Hepatocyte (in vitro differentiated cells): ENCODE measurements at regions not wholly inside any gene's neighbourhood (a gene's known extent, or its start where the extent isn't known, plus 50 kb on each side); places are given as distances from the start of the nearest gene placed in this dataset.

Experiments used
- DNase-seq: peaks from one replicate; pipeline ENCODE4 v3.0.0-alpha.2; 2016; ENCODE audit warnings: low spot score
- H2AFZ ChIP-seq: fragments of 200-600 bp; sonication (generic); 2 replicates; pipeline ENCODE4 v1.6.0; 2016; ENCODE audit warnings: antibody characterized with exemption, mild to moderate bottlenecking
- H3K27ac ChIP-seq: fragments of 200-600 bp; sonication (generic); 2 replicates; pipeline ENCODE4 v1.5.1; 2016; ENCODE audit warnings: mild to moderate bottlenecking
- H3K27me3 ChIP-seq: fragments of 200-600 bp; sonication (generic); 2 replicates; pipeline ENCODE4 v1.6.1; 2016
- H3K36me3 ChIP-seq: fragments of 200-600 bp; sonication (generic); replicated peaks from 2 replicates; pipeline ENCODE4 v1.5.1; 2016; ENCODE audit warnings: low read depth; ENCODE audit not compliant: insufficient read depth
- H3K4me1 ChIP-seq: fragments of 200-600 bp; sonication (generic); 2 replicates; pipeline ENCODE4 v1.5.1; 2016; ENCODE audit warnings: mild to moderate bottlenecking, moderate library complexity; ENCODE audit not compliant: insufficient read depth
- H3K4me2 ChIP-seq: fragments of 200-600 bp; sonication (generic); 2 replicates; pipeline ENCODE4 v1.6.0; 2016
- H3K4me3 ChIP-seq: fragments of 200-600 bp; sonication (generic); 2 replicates; pipeline ENCODE4 v1.5.1; 2016; ENCODE audit warnings: mild to moderate bottlenecking
- H3K79me2 ChIP-seq: fragments of 200-600 bp; sonication (generic); 2 replicates; pipeline ENCODE4 v1.6.0; 2017; ENCODE audit warnings: mild to moderate bottlenecking
- H3K9me2 ChIP-seq: fragments of 200-600 bp; sonication (generic); replicated peaks from 2 replicates; pipeline ENCODE4 v1.6.0; 2017; ENCODE audit warnings: mild to moderate bottlenecking; ENCODE audit not compliant: insufficient read depth
- H3K9me3 ChIP-seq: fragments of 200-600 bp; sonication (generic); 2 replicates; pipeline ENCODE4 v1.5.1; 2016; ENCODE audit warnings: low read depth, mild to moderate bottlenecking
- H4K20me1 ChIP-seq: fragments of 200-600 bp; sonication (generic); 2 replicates; pipeline ENCODE4 v1.6.0; 2016; ENCODE audit warnings: mild to moderate bottlenecking; ENCODE audit not compliant: insufficient read depth, poor library complexity, severe bottlenecking
- EZH2 ChIP-seq: fragments of 200-600 bp; sonication (generic); IDR thresholded peaks from 2 replicates; pipeline ENCODE4 v1.6.1; 2016; ENCODE audit warnings: antibody characterized with exemption, mild to moderate bottlenecking, borderline replicate concordance
- EZH2phosphoT487 ChIP-seq: fragments of 200-600 bp; sonication (generic); IDR thresholded peaks from one replicate; pipeline ENCODE4 v1.6.1; 2018; ENCODE audit warnings: antibody characterized with exemption, mild to moderate bottlenecking, low read depth, moderate library complexity; ENCODE audit not compliant: unreplicated experiment, severe bottlenecking
- WGBS: methylation state at CpG from one replicate; pipeline ENCODE4 v1.1.6; 2016; ENCODE audit warnings: low lambda C conversion rate; ENCODE audit errors: missing lambda C conversion rate; 5-methylcytosine and 5-hydroxymethylcytosine counted together
- TF ChIP-seq, protein P1 (sequence below): fragments of 200-600 bp; sonication (generic); IDR thresholded peaks from 2 replicates; pipeline ENCODE4 v1.5.1; 2016; ENCODE audit warnings: antibody characterized with exemption, mild to moderate bottlenecking; ENCODE audit not compliant: poor library complexity

DNA sequence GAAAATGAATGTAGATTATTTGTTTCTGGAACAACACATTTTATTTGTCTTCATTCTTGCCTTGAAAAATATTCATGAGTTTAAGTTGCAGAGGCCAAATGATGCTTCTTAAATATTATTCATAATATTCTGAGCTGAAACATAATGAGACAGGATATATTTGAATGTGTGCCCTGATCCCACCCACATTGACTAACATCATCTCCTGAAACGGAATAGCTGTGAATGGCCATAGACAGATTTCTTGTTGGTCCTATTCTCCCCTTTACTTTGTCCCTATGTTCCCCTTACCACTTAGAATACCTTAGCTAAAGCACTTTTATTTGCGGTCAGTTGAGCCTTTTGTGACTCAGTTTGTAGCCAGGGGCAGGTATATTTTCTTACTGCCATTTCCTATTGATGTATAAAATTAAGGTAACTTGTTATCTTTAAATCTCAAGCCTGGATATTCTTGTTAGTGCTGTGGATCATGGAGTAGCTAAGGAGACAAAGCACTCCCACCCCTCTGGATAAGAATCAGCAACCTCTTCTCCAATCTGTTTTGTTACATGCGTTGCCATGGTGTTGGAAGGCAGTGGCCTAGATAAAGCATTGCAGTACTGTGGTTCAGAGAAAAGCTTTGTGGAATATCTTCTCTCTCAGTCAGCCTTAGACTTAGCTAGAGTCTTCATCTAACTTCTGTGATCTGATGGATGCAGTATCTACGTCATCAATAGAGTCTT lies 478.5 kb upstream of the DEPDC1 start:
- TF ChIP-seq, protein P1, sequence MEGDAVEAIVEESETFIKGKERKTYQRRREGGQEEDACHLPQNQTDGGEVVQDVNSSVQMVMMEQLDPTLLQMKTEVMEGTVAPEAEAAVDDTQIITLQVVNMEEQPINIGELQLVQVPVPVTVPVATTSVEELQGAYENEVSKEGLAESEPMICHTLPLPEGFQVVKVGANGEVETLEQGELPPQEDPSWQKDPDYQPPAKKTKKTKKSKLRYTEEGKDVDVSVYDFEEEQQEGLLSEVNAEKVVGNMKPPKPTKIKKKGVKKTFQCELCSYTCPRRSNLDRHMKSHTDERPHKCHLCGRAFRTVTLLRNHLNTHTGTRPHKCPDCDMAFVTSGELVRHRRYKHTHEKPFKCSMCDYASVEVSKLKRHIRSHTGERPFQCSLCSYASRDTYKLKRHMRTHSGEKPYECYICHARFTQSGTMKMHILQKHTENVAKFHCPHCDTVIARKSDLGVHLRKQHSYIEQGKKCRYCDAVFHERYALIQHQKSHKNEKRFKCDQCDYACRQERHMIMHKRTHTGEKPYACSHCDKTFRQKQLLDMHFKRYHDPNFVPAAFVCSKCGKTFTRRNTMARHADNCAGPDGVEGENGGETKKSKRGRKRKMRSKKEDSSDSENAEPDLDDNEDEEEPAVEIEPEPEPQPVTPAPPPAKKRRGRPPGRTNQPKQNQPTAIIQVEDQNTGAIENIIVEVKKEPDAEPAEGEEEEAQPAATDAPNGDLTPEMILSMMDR = no peak
- no peak for TF ChIP-seq EZH2phosphoT487
- no peak for TF ChIP-seq EZH2
- H2AFZ ChIP-seq = no peak overlapping the region
- no peak overlapping the region for H3K4me3 ChIP-seq
- H3K36me3 ChIP-seq = no peaks in the 10 kb centered on the region
- no peaks in the 10 kb centered on the region for H3K4me1 ChIP-seq
- no peak overlapping the region for H3K4me2 ChIP-seq
- H3K9me3 ChIP-seq = no peaks in the 10 kb centered on the region
- no peaks in the 10 kb centered on the region for H3K79me2 ChIP-seq
- no peak for DNase-seq
- no peaks in the 10 kb centered on the region for H3K27me3 ChIP-seq
- H3K9me2 ChIP-seq = no peaks in the 10 kb centered on the region
- H4K20me1 ChIP-seq = no peaks in the 10 kb centered on the region
- WGBS = 60% methylated on average over 4 of the region's 4 CpGs
- H3K27ac ChIP-seq = no peak overlapping the region

GRCh38 chr1:68976916-68977610 lies 480.2 kb upstream of the DEPDC1 start:
- Histone ChIP-seq H3K9me3 (no peaks in the 10 kb centered on the region), H3K36me3 (no peaks in the 10 kb centered on the region), H3K4me1 (no peaks in the 10 kb centered on the region), H3K79me2 (no peaks in the 10 kb centered on the region), H2AFZ (no peak overlapping the region), H3K27ac (no peak overlapping the region), H4K20me1 (no peaks in the 10 kb centered on the region), H3K9me2 (no peaks in the 10 kb centered on the region), H3K4me2 (no peak overlapping the region), H3K4me3 (no peak overlapping the region), H3K27me3 (no peaks in the 10 kb centered on the region)
- TF ChIP-seq EZH2phosphoT487 = no peak
- DNase-seq = no peak
- 86% methylated on average over 4 of the region's 4 CpGs for WGBS

- WGBS = 71% methylated on average over 1 of the region's 1 CpG
- no peak for DNase-seq
- Histone ChIP-seq H3K36me3 (no peaks in the 10 kb centered on the region), H4K20me1 (no peaks in the 10 kb centered on the region), H3K4me2 (no peak overlapping the region), H3K4me3 (no peak overlapping the region), H3K27me3 (no peaks in the 10 kb centered on the region), H2AFZ (no peak overlapping the region), H3K9me3 (no peaks in the 10 kb centered on the region), H3K4me1 (no peaks in the 10 kb centered on the region), H3K79me2 (no peaks in the 10 kb centered on the region), H3K9me2 (no peaks in the 10 kb centered on the region), H3K27ac (no peak overlapping the region)
- TF ChIP-seq EZH2 (no peak), EZH2phosphoT487 (no peak)
- TF ChIP-seq, protein P1 = no peak
Observed at GRCh38 chr1:68979891-68980290, 483.0 kb upstream of the DEPDC1 start.

- Histone ChIP-seq H3K36me3 (no peaks in the 10 kb centered on the region), H3K27me3 (no peaks in the 10 kb centered on the region), H3K9me3 (no peaks in the 10 kb centered on the region), H3K79me2 (no peaks in the 10 kb centered on the region), H3K4me3 (no peak overlapping the region), H3K4me1 (no peaks in the 10 kb centered on the region), H3K9me2 (no peaks in the 10 kb centered on the region), H3K4me2 (no peak overlapping the region), H3K27ac (no peak overlapping the region), H4K20me1 (no peaks in the 10 kb centered on the region), H2AFZ (no peak overlapping the region)
- no peak for TF ChIP-seq EZH2
- no peak for TF ChIP-seq EZH2phosphoT487
- TF ChIP-seq, protein P1 = no peak
- no peak for DNase-seq
- WGBS = 86% methylated on average over 2 of the region's 2 CpGs
Observed at GRCh38 chr1:68984289-68984688, 487.4 kb upstream of the DEPDC1 start.
